CD14-positive monocyte (primary cell): ENCODE measurements at regions not wholly inside any gene's neighbourhood (a gene's known extent, or its start where the extent isn't known, plus 50 kb on each side); places are given as distances from the start of the nearest gene placed in this dataset.

ENCODE experiments used
- DNase-seq, 3 donors: peaks; one replicate each; pipeline ENCODE4 v3.0.0-alpha.2; 2011 to 2022
- H2AFZ ChIP-seq: 2 replicates; pipeline ENCODE4 v1.6.0; 2012; ENCODE audit warnings: mild to moderate bottlenecking, low read depth, low read length, inconsistent platforms; ENCODE audit not compliant: insufficient read depth, poor library complexity, severe bottlenecking
- H3K27ac ChIP-seq, 2 donors: 1 replicate in 1 of 2; 2 replicates in 1 of 2; pipeline ENCODE4 v1.5.1; 2012 to 2013; ENCODE audit warnings: low read length in 2 of 2, control low read depth in 1 of 2, inconsistent platforms in 1 of 2, low read depth in 1 of 2, mild to moderate bottlenecking in 1 of 2
- H3K27me3 ChIP-seq, 2 donors: one replicate each; pipeline versions ENCODE4 v1.6.0 to v1.6.1; 2011 to 2013; ENCODE audit warnings: low read length in 2 of 2; ENCODE audit not compliant: control insufficient read depth in 2 of 2, insufficient read depth in 2 of 2
- H3K36me3 ChIP-seq, 2 donors: replicated peaks in 1 of 2; 1 replicate in 1 of 2; 2 replicates in 1 of 2; pipeline versions ENCODE4 v1.5.1 to v1.6.1; 2012 to 2013; ENCODE audit warnings: low read length in 2 of 2, control low read depth in 1 of 2, inconsistent platforms in 1 of 2, mild to moderate bottlenecking in 1 of 2; ENCODE audit not compliant: insufficient read depth in 2 of 2, control insufficient read depth in 1 of 2
- H3K4me1 ChIP-seq, 2 donors: 1 replicate in 1 of 2; 2 replicates in 1 of 2; pipeline versions ENCODE4 v1.5.1 to v1.6.1; 2012 to 2013; ENCODE audit warnings: low read length in 2 of 2, control low read depth in 1 of 2, inconsistent platforms in 1 of 2, mild to moderate bottlenecking in 1 of 2, moderate library complexity in 1 of 2; ENCODE audit not compliant: insufficient read depth in 2 of 2, control insufficient read depth in 1 of 2
- H3K4me2 ChIP-seq: replicated peaks from 2 replicates; pipeline ENCODE3; 2012; ENCODE audit warnings: low read length, moderate library complexity, mild to moderate bottlenecking; ENCODE audit not compliant: poor library complexity, severe bottlenecking; ENCODE audit errors: extremely low read depth
- H3K4me3 ChIP-seq, 3 experiments: fragments of 200-600 bp in 1 of 3; sonication (generic) in 1 of 3; replicated peaks in 1 of 3; 1 replicate in 2 of 3; 2 replicates in 1 of 3; pipeline ENCODE4 v1.5.1; 2011 to 2013; ENCODE audit warnings: low read length in 3 of 3, mild to moderate bottlenecking in 3 of 3, control low read depth in 2 of 3, low read depth in 2 of 3, inconsistent platforms in 1 of 3, moderate library complexity in 1 of 3
- H3K79me2 ChIP-seq: 2 replicates; pipeline ENCODE4 v1.6.0; 2012; ENCODE audit warnings: mild to moderate bottlenecking, control low read depth, inconsistent platforms, low read length, moderate library complexity; ENCODE audit not compliant: insufficient read depth
- H3K9ac ChIP-seq: 2 replicates; pipeline ENCODE4 v1.6.0; 2017; ENCODE audit warnings: low read length, mild to moderate bottlenecking; ENCODE audit not compliant: insufficient read depth, poor library complexity, severe bottlenecking
- H3K9me3 ChIP-seq, 2 donors: replicated peaks in 1 of 2; 1 replicate in 1 of 2; 2 replicates in 1 of 2; pipeline versions ENCODE4 v1.5.1 to v1.6.1; 2012 to 2013; ENCODE audit warnings: low read length in 2 of 2, control low read depth in 1 of 2; ENCODE audit not compliant: control insufficient read depth in 1 of 2, insufficient read depth in 1 of 2
- H4K20me1 ChIP-seq: 2 replicates; pipeline ENCODE4 v1.6.0; 2012; ENCODE audit warnings: mild to moderate bottlenecking, low read length, control low read depth, moderate library complexity; ENCODE audit not compliant: insufficient read depth
- H3K27ac Mint-ChIP-seq, 7 donors: one replicate each; pipeline ENCODE4 v1.8.0; 2020; ENCODE audit warnings: mild to moderate bottlenecking in 7 of 7, mixed read lengths in 7 of 7, moderate library complexity in 6 of 7, inconsistent platforms in 2 of 7
- H3K27me3 Mint-ChIP-seq, 3 donors: one replicate each; pipeline ENCODE4 v1.8.0; 2021 to 2022; ENCODE audit warnings: low read depth in 3 of 3, mild to moderate bottlenecking in 3 of 3, mixed read lengths in 3 of 3, moderate library complexity in 3 of 3, inconsistent platforms in 1 of 3
- H3K36me3 Mint-ChIP-seq, 2 donors: one replicate each; pipeline ENCODE4 v1.8.0; 2020; ENCODE audit warnings: mixed read lengths in 2 of 2, inconsistent platforms in 1 of 2, mild to moderate bottlenecking in 1 of 2
- H3K4me1 Mint-ChIP-seq: one replicate; pipeline ENCODE4 v1.8.0; 2020; ENCODE audit warnings: mild to moderate bottlenecking, mixed read lengths
- H3K4me3 Mint-ChIP-seq, 2 donors: one replicate each; pipeline ENCODE4 v1.8.0; 2020; ENCODE audit warnings: mild to moderate bottlenecking in 2 of 2, mixed read lengths in 2 of 2, moderate library complexity in 1 of 2
- H3K9me3 Mint-ChIP-seq, 7 donors: one replicate each; pipeline ENCODE4 v1.8.0; 2020 to 2022; ENCODE audit warnings: mixed read lengths in 7 of 7, mild to moderate bottlenecking in 6 of 7, moderate library complexity in 6 of 7, inconsistent platforms in 2 of 7
- WGBS: methylation state at CpG from one replicate; pipeline ENCODE4 v1.1.5; 2013; ENCODE audit warnings: missing lambda C conversion rate; ENCODE audit not compliant: insufficient coverage; 5-methylcytosine and 5-hydroxymethylcytosine counted together
- intact Hi-C, 2 donors: fragments of 100-400 bp; cut with micrococcal nuclease; formaldehyde crosslinking; loops; one replicate each; pipeline versions ENCODE4 v1.15.0 to v1.15.1; 2023
- TF ChIP-seq, protein P1 (sequence below): fragments of 200-600 bp; IDR thresholded peaks from one replicate; pipeline ENCODE4 v1.8.0; 2022; ENCODE audit warnings: antibody characterized with exemption, mild to moderate bottlenecking

DNA sequence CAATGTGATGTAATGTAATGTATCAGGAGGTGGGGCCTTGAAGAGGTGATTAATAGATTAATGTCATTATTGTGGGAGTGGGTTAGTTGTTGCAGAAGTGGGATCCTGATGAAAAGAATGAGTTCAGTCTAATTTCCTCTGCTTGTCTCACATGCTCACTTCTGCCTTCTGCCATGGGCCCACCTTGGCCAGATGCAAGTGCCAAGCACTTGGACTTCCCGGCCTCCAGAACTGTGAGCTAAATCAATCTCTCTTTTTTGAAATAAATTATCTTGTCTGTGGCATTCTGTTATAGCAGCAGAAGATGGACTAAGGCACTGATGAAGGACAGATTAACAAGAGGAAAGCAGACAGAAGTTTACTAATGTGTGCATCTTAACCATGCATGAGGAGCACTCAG, 123.9 kb downstream of the ETS2 start:
- Histone ChIP-seq H3K27ac (no peak overlapping the region), H3K9me3 (peaks cover 0 to 3% of the 10 kb centered on the region in 2 donors), H3K79me2 (no peaks in the 10 kb centered on the region), H3K4me3 (no peak overlapping the region), H4K20me1 (no peaks in the 10 kb centered on the region), H2AFZ (no peak overlapping the region), H3K4me2 (no peak overlapping the region), H3K9ac (no peak overlapping the region), H3K27me3 (no peaks in the 10 kb centered on the region), H3K4me1 (peaks cover 52 to 58% of the 10 kb centered on the region in 2 donors), H3K36me3 (no peaks in the 10 kb centered on the region)
- TF ChIP-seq, protein P1, sequence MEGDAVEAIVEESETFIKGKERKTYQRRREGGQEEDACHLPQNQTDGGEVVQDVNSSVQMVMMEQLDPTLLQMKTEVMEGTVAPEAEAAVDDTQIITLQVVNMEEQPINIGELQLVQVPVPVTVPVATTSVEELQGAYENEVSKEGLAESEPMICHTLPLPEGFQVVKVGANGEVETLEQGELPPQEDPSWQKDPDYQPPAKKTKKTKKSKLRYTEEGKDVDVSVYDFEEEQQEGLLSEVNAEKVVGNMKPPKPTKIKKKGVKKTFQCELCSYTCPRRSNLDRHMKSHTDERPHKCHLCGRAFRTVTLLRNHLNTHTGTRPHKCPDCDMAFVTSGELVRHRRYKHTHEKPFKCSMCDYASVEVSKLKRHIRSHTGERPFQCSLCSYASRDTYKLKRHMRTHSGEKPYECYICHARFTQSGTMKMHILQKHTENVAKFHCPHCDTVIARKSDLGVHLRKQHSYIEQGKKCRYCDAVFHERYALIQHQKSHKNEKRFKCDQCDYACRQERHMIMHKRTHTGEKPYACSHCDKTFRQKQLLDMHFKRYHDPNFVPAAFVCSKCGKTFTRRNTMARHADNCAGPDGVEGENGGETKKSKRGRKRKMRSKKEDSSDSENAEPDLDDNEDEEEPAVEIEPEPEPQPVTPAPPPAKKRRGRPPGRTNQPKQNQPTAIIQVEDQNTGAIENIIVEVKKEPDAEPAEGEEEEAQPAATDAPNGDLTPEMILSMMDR, result no peak
- peaks cover 4 to 11% (median 8%) of the 10 kb centered on the region in 7 donors for H3K9me3 Mint-ChIP-seq
- intact Hi-C loops, result loop anchor here in 1 of 2 donors (2.0 kb wide), 1 partner anchor 69 kb away; no protein-coding TSS in a partner anchor
- no CpG with 5 or more reads among the region's 1 CpG for WGBS
- H3K27me3 Mint-ChIP-seq, result peaks cover 0 to 1% (median 0%) of the 10 kb centered on the region in 3 donors
- peak overlapping the region in 6 of 7 donors; percentile 76 to 97 (median 96) for H3K27ac Mint-ChIP-seq
- H3K4me3 Mint-ChIP-seq, result no peak overlapping the region
- H3K36me3 Mint-ChIP-seq, result peaks cover 8 to 10% of the 10 kb centered on the region in 2 donors
- peaks cover 68% of the 10 kb centered on the region for H3K4me1 Mint-ChIP-seq
- DNase-seq, result no peak

- Histone ChIP-seq H3K4me3 (no peak overlapping the region), H3K9me3 (peaks cover 0 to 3% of the 10 kb centered on the region in 2 donors), H2AFZ (no peak overlapping the region), H4K20me1 (no peaks in the 10 kb centered on the region), H3K9ac (no peak overlapping the region), H3K27ac (no peak overlapping the region), H3K27me3 (no peaks in the 10 kb centered on the region), H3K4me1 (peaks cover 52 to 58% of the 10 kb centered on the region in 2 donors), H3K4me2 (no peak overlapping the region), H3K79me2 (no peaks in the 10 kb centered on the region), H3K36me3 (no peaks in the 10 kb centered on the region)
- TF ChIP-seq, protein P1, result no peak
- H3K4me1 Mint-ChIP-seq, result peaks cover 68% of the 10 kb centered on the region
- peak overlapping the region in 4 of 7 donors; percentile 37 to 95 (median 54) for H3K27ac Mint-ChIP-seq
- H3K9me3 Mint-ChIP-seq, result peaks cover 4 to 11% (median 8%) of the 10 kb centered on the region in 7 donors
- WGBS, result 75% methylated on average over 1 of the region's 1 CpG
- no peaks in the 10 kb centered on the region for H3K27me3 Mint-ChIP-seq
- intact Hi-C loops, result no loop called here
- peak in 1 of 3 donors; percentile 17 for DNase-seq
- peaks cover 8 to 10% of the 10 kb centered on the region in 2 donors for H3K36me3 Mint-ChIP-seq
- no peak overlapping the region for H3K4me3 Mint-ChIP-seq
These were observed 123.4 kb downstream of the ETS2 start for GRCh38 chr21:38929142-38929541.
